GM18502 (cell line): ENCODE measurements at regions not wholly inside any gene's neighbourhood (a gene's known extent, or its start where the extent isn't known, plus 50 kb on each side); places are given as distances from the start of the nearest gene placed in this dataset.

Experiments used
- ATAC-seq: cut with Tn5 transposase; IDR thresholded peaks from one replicate; pipeline ENCODE4 v1.9.1; 2021; ENCODE audit warnings: mild to moderate bottlenecking; ENCODE audit not compliant: unreplicated experiment, poor library complexity

DNA sequence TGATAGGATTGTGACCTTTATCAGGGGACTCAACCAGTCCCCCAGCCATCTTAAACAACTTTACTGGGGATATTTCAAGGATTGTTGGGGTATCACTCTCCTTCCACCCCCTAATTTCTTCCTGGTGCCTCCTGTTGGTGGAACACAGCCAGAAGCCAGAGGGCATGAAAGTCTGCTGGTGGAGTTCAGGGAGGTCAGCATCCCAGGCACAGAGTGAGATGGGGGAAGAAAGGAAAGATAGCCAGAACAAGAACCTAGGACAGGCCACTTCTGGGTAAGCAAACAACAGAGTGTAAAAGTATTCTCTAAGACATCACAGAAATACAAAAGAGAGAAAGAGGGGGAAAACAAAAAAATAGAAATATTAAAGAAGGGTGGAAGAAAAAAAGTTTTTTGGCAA is 101.8 kb downstream of the SPRY2 start:
- no peak for ATAC-seq

GRCh38 chr13:80237646-80238045 is 103.3 kb downstream of the SPRY2 start:
- ATAC-seq: no peak

DNA sequence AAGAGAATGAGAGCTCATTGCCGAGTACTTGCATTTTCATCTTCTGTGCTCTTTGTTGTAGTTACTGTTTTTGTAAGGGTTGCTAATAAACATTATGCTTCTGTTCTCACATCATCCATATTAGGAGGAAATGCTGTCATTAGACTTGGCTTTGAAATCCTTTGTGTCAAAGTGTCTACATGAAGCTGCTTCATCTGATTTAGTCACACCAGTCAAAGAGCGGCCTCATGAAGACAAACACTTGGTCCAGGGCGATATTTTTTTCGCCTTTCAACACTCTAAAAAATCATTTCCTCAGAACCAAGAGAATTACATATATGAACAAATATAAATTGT is 105.0 kb downstream of the SPRY2 start:
- ATAC-seq: no peak

- no peak for ATAC-seq
Observed at GRCh38 chr13:80235166-80235966, 105.6 kb downstream of the SPRY2 start.

DNA sequence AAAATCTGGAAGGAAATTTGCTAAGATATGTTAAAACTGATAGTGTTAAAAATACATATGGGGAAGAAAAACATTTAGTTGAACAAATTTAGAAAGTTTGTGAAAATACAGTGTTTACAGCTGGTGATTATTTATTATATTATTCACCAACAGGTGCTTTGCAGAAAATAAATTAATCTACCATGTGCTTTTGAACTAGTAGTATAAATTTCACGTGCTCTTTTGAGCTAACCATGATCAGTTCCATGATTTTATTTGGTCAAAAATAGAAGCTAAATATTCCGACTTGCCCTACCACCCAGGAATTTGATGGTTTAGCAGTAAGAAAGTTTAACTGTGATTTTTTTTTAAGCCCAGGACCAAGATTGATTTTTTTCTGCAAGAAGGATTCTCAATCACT is 113.3 kb downstream of the SPRY2 start:
- no peak for ATAC-seq

- no peak for ATAC-seq
Observed at GRCh38 chr13:80226645-80227044, 114.3 kb downstream of the SPRY2 start.

DNA sequence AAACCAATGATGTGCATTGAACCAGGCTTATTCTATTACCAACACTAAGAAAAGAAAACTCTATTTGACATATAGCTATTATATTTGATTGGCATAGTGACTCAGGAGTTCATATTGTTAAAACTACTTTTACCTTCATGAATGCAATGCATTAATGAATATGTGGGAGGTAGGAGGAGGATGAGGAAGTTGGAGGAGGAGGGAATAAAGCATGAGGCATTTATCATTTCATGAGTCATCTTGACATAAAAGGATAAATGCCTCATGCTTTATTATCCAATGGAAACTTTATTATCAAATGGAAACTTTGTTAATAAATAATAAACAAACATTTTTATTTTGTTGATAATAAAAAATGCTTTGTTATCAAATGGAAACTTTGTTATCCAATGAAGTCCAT is 116.5 kb downstream of the SPRY2 start:
- ATAC-seq: no peak

GRCh38 chr13:80217614-80218456 is 123.1 kb downstream of the SPRY2 start:
- no peak for ATAC-seq

DNA sequence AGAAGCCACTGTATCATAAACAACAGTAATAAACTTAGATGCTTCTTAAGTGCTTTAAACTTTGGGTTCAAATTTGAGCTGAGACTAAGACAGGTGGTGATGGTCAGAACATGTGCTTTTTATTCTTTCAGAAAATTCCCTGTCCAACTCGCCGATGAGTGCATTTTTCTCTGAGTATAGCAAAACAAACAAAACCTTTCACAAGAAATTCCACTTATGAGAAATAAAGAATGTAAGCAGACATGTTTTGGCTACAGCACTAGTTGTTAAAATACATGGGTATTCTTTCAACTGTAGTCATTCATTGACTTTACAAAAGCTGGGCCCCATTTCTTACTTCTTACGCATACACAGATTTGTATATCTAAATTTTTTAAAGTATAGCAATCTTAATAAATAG is 125.6 kb downstream of the SPRY2 start:
- ATAC-seq: no peak

- no peak for ATAC-seq
Observed at GRCh38 chr13:80214521-80214991, 126.4 kb downstream of the SPRY2 start.

DNA sequence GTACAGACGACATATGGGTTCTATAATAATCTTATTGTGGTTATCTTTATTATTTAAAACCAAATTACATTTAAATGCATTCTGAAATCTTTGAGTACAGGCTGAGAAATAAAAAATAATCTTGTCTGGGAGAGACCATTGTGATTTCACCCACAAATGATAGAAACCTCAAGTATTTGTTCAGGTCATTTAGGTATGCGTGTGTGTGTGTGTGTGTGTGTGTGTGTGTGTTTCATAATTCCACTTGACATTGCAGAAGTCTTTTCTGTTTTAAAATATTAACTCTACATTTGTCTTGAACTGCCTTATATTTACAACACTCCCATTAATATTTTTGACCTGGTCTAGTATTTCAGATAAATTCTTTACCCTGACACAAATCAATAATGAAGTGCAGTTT is 126.9 kb downstream of the SPRY2 start:
- ATAC-seq: no peak

DNA sequence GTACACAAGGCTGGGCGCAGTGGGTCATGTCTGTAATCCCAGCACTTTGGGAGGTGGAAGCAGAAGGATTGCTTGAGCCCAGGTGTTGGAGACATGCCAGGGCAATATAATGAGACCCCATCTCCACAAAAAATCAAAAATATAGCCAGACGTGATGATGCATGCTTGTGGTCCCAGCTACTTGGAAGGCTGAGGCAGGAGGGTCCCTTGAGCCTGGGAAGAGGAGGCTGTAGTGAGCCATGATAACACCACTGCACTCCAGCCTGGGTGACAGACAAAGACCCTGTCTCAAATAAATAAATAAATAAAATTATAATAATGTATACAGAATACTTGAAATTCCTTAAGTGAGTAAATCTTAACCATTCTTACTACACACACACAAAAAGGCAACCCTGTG is 127.7 kb downstream of the SPRY2 start:
- ATAC-seq: no peak

GRCh38 chr13:80211566-80211965 is 129.4 kb downstream of the SPRY2 start:
- no peak for ATAC-seq

- no peak for ATAC-seq
Observed at GRCh38 chr13:80204642-80205041, 136.3 kb downstream of the SPRY2 start.

- ATAC-seq: no peak
Observed at GRCh38 chr13:80203496-80203895, 137.4 kb downstream of the SPRY2 start.

DNA sequence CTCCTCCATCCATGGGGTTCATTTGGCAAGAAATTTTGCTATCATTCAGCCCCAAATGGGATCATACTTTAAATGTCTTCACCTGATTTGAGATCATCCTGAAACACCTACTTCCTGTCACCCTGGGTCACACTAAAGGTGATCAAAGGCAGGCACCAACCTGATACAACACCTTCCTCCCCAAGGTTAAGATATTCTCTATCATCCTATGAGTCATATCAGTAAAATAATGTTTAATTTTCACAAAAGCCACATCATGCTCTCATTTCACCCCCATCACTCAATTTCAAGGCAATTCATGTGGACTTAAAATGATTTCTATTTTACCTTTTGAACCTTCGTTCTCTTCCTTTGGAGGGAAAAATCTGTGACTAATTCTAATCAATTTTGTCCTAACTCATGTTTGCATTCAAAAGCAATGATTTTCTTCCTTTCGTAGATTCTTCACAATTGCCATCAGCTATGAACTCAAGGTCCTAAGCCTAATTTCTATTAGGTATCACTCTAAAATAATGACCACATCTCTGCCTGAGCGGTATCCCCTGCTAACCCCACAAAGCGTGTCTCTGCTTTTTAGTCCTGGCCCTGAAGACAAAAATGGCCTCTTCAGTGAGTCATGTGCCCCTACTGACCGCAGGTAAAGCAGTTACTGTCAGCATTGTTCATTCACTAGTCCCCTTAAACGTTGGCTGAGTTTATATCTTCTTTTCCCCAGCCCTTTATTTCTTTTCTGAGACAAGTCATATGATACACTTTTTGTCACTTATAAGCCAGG is 139.0 kb downstream of the SPRY2 start:
- no peak for ATAC-seq

DNA sequence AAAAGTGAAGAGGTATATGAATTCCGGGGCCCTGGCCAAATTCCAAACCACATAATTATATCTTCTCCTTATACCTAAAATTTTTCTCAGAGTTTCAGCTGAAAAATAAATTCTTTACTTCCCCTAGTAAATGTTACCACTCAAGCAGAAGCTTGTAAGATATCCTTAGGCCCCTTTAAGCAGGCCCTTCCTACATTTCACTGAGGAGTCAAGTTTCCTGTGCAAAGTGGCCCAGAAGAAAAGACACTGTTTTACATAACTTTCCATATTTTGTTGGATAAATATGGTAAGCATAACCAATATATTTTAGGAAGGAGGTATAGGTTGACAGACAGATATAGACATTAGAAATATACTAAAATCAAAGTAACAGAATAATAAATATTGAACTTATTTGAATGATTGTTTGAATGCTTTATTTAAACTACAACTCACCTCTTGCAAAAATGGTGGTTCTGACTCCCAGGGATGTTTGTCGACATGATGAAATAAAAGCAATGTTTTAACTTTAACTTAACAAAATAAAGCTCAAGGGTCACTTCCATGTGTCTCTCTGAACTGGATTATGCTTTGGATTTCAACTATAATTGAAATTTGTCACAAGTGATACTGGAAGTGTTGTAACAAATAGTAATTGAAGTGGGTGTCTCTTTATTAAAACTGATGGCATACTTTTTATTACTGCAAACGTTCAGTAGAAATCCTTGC is 141.2 kb downstream of the SPRY2 start:
- ATAC-seq: no peak

DNA sequence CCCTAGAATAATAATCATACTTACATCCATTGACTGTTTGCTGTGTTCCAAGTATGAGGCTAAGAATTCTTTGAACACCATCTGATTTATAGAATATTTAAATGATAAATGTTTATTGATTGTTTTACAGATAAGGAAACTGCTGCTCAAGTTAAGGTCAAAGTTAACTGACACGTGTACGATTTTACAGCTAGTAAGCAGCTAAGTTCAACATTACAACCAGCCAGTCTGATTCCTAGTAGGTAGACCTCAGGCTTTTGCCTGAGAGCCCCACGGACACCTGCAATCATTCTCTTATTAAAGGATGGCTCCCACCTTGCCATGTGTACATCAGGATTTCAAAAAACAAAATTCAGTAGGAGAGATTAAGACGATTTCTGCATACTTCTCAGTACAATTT is 141.9 kb downstream of the SPRY2 start:
- no peak for ATAC-seq

DNA sequence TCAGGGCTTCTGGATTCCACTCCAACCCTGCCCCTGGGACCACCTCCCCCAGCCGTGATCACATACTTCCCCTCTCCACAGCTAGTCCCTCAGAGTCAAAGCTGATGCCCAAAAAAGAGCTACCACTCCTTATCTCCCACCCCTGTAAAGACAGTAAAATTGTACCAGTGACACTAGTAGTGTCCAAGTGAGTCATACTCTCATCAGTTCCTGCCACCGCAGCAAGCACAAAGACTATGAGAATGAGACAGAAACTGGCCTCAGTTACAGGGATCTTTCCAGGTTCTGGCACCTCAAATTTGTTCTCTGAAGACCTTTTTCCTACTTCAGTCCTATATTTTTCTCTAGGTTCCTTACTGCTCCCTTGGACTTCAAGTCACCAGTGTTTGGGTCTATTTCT is 144.2 kb downstream of the SPRY2 start:
- ATAC-seq: no peak

DNA sequence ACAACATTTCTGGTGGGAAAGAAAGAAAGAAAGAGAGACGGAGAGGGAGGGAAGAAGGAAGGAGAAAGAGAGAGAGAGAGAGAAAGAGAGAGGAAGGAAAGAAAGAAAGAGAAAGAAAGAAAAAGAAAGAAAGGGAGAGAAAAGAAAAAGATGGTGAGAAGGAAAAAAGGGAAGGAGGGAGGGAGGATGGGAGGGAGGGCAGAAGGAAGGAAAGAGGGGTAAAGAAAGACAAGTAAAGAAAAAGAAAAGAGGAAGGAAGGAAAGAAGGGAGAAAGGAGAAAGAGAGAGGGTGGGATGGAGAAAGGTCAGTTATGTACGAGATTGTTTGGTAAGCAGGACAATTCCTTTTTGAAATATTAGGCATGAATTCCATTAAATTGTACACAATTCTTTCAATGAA is 145.3 kb downstream of the SPRY2 start:
- ATAC-seq: no peak
